ENCODE measurements at regions not wholly inside any gene's neighbourhood (a gene's known extent, or its start where the extent isn't known, plus 50 kb on each side); places are given as distances from the start of the nearest gene placed in this dataset.

DNA sequence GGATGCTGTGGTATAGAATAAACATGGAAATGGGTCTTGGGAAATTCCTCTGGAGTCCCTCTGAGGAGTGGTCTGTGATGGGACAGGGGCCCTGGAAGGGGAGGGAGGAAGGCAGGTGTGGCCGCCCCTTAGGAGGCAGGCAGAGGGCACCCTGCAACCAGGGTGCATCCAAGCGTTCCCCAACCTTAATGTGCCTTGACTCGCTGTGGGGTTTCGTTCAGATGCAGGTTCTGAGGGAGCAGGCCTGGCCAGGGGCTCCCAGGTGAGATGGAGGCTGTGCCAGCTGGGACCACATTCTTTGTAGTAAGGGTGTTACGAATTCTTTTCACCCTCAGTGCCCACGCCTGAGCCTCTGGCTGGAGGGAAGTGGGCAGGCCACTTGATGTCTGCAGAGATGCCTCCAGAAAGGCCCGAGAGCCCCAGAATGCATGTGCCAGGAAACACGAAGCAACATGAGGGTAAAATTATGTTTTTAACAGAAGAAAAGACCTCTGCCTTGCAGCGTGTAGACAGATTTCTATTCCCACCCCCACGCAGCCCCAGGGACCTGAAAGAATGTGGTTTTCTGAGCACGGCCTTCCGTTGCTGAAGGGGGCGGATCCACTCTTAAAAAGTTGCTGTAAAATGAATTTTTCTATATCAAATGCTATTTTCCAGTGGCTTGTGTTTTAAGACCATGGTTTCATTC, 150.4 kb upstream of the IER5L start:
- H3K4me2 ChIP-seq (ENCODE audit: insufficient read depth in 1 of 2, low read depth in 2 of 2, low read length in 2 of 2) = no peak overlapping the region
- peaks cover 2 to 7% of the 10 kb centered on the region in 2 experiments for H3K9me3 ChIP-seq (ENCODE audit: insufficient read depth in 2 of 2, low read depth in 1 of 2, low read length in 1 of 2)
- no peak for DNase-seq (ENCODE audit: low read depth in 1 of 2, low spot score in 2 of 2)
- no peaks in the 10 kb centered on the region for H3K36me3 ChIP-seq (ENCODE audit: control insufficient read depth in 2 of 4, insufficient read depth in 4 of 4, low read length in 3 of 4)
- no peaks in the 10 kb centered on the region for H3K79me2 ChIP-seq (ENCODE audit: control insufficient read depth in 1 of 2, insufficient read depth in 2 of 2, low read length in 2 of 2)
- POLR2A ChIA-PET (ENCODE audit: partially characterized antibody) = no interaction called here
- H4K91ac ChIP-seq (replicated peaks; ENCODE audit: insufficient read length, low read length) = no peak overlapping the region
- H3K27ac ChIP-seq (ENCODE audit: low read depth, low read length) = no peak overlapping the region
- H2BK5ac ChIP-seq (ENCODE audit: low read depth, low read length) = no peak overlapping the region
- no peak overlapping the region for H3K18ac ChIP-seq (ENCODE audit: extremely low read depth, low read length)
- H4K5ac ChIP-seq (ENCODE audit: insufficient read length, low read depth, low read length) = no peak overlapping the region
- H2BK120ac ChIP-seq (replicated peaks; ENCODE audit: low read depth, low read length) = no peak overlapping the region
- no peak overlapping the region for H3K23ac ChIP-seq (ENCODE audit: insufficient read length)
- H3K9ac ChIP-seq (replicated peaks in 1 of 4; ENCODE audit: extremely low read depth in 1 of 4, low read depth in 3 of 4, low read length in 3 of 4) = no peak overlapping the region
- CTCF ChIA-PET (ENCODE audit: partially characterized antibody) = interaction anchor here (0.6 to 2.6 kb wide), 2 partner anchors 8 to 154 kb away, joined by 3 to 6 read pairs; no protein-coding TSS in a partner anchor
- H3K4me1 ChIP-seq (replicated peaks in 1 of 4; ENCODE audit: control insufficient read depth in 3 of 4, insufficient read depth in 4 of 4, low read length in 3 of 4) = peaks cover 0 to 1% (median under 1%) of the 10 kb centered on the region in 4 experiments; a peak in 5 of 7 replicates
- no peak overlapping the region for H3K56ac ChIP-seq (replicated peaks; ENCODE audit: insufficient read length, low read depth, low read length)
- H2BK12ac ChIP-seq (ENCODE audit: low read depth, low read length) = peak overlapping the region; percentile 18; the same call in 1 of the 2 replicates
- 0 out of 2 replicates have a peak overlapping the region, but pooled peaks have one; percentile 90 for H2BK15ac ChIP-seq (ENCODE audit: low read length)
- no peaks in the 10 kb centered on the region for H3K23me2 ChIP-seq (ENCODE audit: low read depth, low read length)
- H3K4me3 ChIP-seq (ENCODE audit: extremely low read depth in 1 of 4, insufficient read depth in 2 of 4, low read depth in 3 of 4, low read length in 4 of 4) = no peak overlapping the region
- H3K14ac ChIP-seq (ENCODE audit: insufficient read length) = no peak overlapping the region
- no peak overlapping the region for H2AFZ ChIP-seq (ENCODE audit: low read length)
- H4K8ac ChIP-seq (ENCODE audit: extremely low read depth, insufficient read depth, low read length) = no peak overlapping the region
- no peak overlapping the region for H2AK5ac ChIP-seq (ENCODE audit: low read depth, low read length)
- H3K4ac ChIP-seq (replicated peaks; ENCODE audit: insufficient read length, low read depth, low read length) = no peak overlapping the region
- H3K27me3 ChIP-seq (replicated peaks in 1 of 4; ENCODE audit: control insufficient read depth in 3 of 4, extremely low read depth in 1 of 4, insufficient read depth in 3 of 4, low read length in 3 of 4) = no peaks in the 10 kb centered on the region
- H3K79me1 ChIP-seq (ENCODE audit: low read depth, low read length) = no peaks in the 10 kb centered on the region
- H2BK20ac ChIP-seq (ENCODE audit: low read length) = no peak overlapping the region; the same call in 1 of the 2 replicates
- WGBS, 2 experiments (ENCODE audit: extremely low coverage in 1 of 2, insufficient coverage in 1 of 2, insufficient read length in 1 of 2, insufficient replicate concordance in 2 of 2, low coverage in 1 of 2, low lambda C conversion rate in 2 of 2, missing lambda C conversion rate in 1 of 2) = 90% methylated on average over 13 of the region's 13 CpGs; no CpG with 5 or more reads in 1 of the 2 experiments
- H4K20me1 ChIP-seq (replicated peaks in 1 of 2; ENCODE audit: control insufficient read depth in 1 of 2, insufficient read depth in 2 of 2, low read length in 2 of 2) = no peaks in the 10 kb centered on the region
- FAIRE-seq = no peak
- no peak for TF ChIP-seq NANOG (IDR thresholded peaks at IDR 0.05; ENCODE audit: insufficient read depth, low read depth, low read length, poor library complexity, severe bottlenecking)
- no peak for TF ChIP-seq EP300 (IDR thresholded peaks at IDR 0.05; ENCODE audit: borderline replicate concordance in 1 of 2, low read depth in 2 of 2, low read length in 2 of 2)
- no peak for TF ChIP-seq SP4 (IDR thresholded peaks at IDR 0.05; ENCODE audit: low read length)
- TF ChIP-seq POU5F1 (IDR thresholded peaks at IDR 0.05; ENCODE audit: low read depth, low read length) = no peak
- TF ChIP-seq SP1 (IDR thresholded peaks at IDR 0.05; ENCODE audit: low read depth, low read length) = no peak
- TF ChIP-seq BRCA1 (IDR thresholded peaks at IDR 0.05; ENCODE audit: low read depth, low read length) = no peak
- no peak for TF ChIP-seq KDM5A (IDR thresholded peaks at IDR 0.05; ENCODE audit: low read length)
- no peak for TF ChIP-seq SIN3A (conservative IDR thresholded peaks at IDR 0.05 in 1 of 2, IDR thresholded peaks at IDR 0.05 in 1 of 2; ENCODE audit: low read depth in 1 of 2, low read length in 2 of 2)
- no peak for TF ChIP-seq HDAC2 (IDR thresholded peaks at IDR 0.05; ENCODE audit: borderline replicate concordance in 1 of 2, low read depth in 2 of 2, low read length in 2 of 2)
- no peak for TF ChIP-seq RBBP5 (IDR thresholded peaks at IDR 0.05; ENCODE audit: borderline replicate concordance, low read depth, low read length)
- TF ChIP-seq TCF12 (IDR thresholded peaks at IDR 0.05; ENCODE audit: low read depth, low read length) = no peak
- TF ChIP-seq CTBP2 (IDR thresholded peaks at IDR 0.05; ENCODE audit: borderline replicate concordance, insufficient read depth, insufficient read length, low read length) = no peak
- TF ChIP-seq TBP (IDR thresholded peaks at IDR 0.05; ENCODE audit: low read depth, low read length) = no peak
